GM21737 (cell line): ENCODE measurements at regions not wholly inside any gene's neighbourhood (a gene's known extent, or its start where the extent isn't known, plus 50 kb on each side); places are given as distances from the start of the nearest gene placed in this dataset.
"Not testable (repeated sequence)": the region's sequence is repeated elsewhere in the genome, so short reads cannot be mapped to it uniquely, and the experiment has no call there.

ENCODE experiments used
- ATAC-seq: cut with Tn5 transposase; IDR thresholded peaks from one replicate; pipeline ENCODE4 v1.9.1; 2021; ENCODE audit warnings: mild to moderate bottlenecking, moderate library complexity; ENCODE audit not compliant: unreplicated experiment

DNA sequence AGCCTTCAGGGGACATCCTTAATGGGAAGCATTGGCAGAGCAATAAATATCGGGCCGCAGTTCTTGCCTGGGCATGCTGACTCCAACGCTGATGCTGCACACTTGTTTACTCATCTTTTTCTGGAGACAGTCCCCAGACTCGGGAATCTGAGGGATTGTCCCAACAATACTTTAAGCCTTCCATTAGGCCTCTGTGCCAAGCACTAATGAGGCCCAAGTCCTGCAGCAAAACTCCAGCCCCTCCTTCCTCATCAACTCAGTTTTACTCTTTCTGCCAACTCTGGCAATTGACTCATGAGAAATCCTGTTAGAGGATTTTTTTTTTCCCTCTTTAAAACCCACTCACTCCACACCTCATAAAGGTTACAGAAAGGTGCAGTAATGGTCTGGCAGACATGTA is 233.4 kb upstream of the PELI2 start:
- ATAC-seq: no peak

DNA sequence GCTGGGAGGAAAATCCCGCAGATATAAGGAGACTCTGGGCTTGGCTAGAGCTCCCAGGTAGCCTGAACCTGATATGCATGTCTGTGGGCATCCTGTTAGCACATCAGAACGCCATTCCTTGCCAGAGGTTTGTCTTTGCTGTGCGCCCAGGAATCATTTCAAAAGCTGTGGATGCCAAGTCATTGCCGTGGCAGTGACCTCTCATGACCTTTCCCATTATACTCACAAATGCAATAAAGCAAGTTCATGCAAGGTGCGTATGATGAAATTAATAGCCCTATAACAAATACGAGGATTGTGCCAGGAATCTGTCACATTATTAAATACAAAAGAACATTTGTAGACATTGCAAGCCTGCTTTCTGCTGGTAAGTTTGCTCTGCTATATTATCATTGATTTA is 229.1 kb upstream of the PELI2 start:
- ATAC-seq: no peak

DNA sequence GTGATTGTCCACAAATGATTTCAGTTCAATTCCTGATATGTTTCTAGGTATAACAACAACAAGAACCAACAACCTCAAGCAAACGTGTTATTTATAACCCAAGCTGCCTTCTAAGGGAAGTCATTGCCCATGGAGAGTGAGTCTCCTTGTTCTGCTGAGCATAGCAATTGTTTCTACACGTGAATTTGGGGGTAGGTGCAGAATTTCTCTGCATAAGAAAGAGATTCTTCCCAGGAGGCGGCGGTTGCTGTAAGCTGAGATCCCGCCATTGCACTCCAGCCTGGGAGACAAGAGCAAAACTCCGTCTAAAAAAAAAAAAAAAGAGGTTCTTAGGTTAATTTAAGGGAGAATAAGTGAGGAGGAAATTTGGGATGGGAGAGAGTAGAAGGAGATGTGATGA is 226.5 kb upstream of the PELI2 start:
- no peak for ATAC-seq

DNA sequence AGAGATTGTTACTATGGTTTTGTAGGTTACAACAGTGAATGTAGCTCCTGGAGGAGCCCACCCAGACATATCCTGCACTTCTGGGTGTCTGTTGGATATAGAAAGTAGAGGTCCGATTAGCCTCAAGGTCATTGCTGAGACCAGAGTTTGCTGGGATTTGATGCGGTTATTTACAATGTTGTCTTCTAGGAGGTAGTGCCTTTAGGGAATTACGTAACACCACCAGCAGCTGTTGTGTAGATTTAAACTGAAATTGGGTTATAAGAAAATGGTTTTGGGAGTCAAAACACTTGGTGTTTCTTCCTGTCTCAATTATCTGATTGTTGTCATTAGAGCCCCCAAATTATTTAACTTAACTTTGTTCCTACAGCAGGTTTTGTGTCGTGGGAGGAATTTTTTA is 225.3 kb upstream of the PELI2 start:
- no peak for ATAC-seq

DNA sequence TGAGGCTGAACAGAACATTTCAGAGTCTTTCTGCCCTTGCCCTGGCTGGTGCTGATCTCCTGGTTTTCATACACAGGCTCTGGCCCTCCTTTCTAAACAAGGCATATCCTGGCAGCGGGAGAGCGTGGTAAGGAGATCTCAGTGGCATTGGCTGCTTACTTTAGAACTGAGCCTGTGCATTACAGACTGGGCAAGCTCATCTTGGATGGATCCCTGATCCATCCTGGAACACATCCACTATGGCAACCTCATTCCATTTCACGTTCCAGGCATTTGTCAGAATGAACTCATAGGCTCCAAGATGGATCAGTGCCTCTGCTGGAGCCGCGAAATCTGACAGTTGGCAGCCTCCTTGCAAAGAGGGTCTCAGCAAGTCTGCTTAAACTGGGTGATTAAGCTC is 224.5 kb upstream of the PELI2 start:
- no peak for ATAC-seq

DNA sequence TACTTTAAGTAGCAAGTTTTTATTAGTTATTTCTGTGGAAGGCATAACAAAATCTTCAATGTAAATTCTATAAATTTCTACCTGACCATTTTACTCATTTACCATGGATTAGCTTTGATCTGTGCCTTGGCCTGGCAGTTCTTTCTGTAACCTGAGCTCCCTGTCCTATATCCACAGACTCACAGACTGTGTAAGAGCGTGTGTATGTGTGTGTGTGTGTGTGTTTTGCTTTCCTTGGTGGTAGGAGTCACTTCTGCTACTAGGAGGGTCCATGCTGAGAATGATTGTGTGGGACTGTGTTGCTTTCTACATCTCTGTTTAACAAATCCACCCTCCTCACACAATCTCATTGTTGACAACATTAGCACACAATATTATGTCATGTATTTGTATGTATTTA is 221.2 kb upstream of the PELI2 start:
- ATAC-seq: no peak

DNA sequence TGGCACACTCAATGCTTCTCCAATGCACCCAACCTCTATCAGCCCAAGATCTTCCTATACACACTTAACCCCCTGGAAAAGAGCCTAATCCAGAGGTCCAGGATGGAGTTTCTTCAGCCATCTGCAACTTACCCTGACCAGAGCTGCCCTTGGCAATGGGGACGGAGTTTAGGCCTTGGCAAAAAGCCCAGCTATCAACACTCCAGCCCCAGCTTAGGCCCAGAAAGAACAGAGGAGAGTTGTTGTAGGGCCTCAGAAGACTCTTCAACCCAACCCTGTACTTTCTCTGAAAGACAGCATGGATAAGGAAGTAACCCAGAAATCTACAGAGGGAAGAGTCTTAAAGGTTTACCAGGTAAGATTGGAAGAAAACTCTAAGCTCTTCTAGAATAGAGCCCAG is 219.3 kb upstream of the PELI2 start:
- no peak for ATAC-seq

DNA sequence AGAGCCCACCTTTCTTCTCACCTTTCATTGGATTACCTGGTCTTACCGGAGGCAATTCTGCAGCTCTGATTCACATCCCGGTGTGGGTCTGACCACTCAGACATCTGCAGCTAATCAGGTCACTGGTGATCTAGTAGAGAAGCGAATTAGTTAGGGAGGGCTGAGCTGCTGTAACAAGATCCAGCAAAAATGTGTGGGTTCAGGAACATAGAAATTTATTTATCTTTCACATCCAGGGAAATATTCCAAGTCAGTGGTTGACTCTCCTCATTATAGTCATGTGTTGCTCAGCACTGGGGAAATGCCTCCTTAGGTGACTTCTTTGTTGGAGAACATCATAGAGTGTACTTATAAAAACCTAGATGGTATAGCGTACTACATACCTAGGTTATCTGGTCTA is 218.7 kb upstream of the PELI2 start:
- no peak for ATAC-seq

DNA sequence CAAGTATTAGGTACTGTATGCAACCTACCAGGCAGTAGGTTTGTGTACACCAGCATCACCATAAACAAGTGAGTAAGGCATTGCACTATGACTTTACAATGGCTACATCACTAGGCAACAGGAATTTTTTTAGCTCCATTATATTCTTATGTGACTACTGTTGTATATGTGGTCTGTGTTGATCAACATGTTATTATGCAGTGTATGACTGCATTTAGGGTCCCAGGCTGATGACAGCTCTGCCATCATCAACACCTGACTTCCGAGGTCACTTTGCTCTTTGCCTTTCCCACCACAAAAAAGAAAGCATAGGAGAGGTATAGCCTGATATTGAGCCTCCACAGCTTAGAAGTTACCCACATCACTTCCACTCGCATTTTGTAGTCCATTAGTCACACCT is 217.5 kb upstream of the PELI2 start:
- ATAC-seq: no peak

DNA sequence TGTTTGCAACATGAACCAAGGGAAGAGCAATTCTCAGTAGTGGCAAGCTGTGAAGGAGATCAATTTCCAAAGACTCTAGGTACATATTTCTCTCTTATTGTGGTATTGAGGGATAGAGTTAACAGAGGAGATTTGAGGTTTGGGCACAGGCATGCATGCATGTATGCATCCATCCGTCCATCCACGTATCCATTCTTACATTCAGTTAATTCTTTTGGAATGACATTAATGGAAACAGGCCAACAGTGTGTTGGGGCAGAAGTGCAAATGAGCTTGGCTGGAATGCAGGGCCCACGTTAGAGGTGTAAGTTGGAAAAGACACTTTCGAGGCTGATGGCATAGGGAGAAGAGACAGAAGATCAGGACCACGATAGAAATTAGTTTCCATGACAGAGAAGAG is 216.9 kb upstream of the PELI2 start:
- ATAC-seq: no peak

DNA sequence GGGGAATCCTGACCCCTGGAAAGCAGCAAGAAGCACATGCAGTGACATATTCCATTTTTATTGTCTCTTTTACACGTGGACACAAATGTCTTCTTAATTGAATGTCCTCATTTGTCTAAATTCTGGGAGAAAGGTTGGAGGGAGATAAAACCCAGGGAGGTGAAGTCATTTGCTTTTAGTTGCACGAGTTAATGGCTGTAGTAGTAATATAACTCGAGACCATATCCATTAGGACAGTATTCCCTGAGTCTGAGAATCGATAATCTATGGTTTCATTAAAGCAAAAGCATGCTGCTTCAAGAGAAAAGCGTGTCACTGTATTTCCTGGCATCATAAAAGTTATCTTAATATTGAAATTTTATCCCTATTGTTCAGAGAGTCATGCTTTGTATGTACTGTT is 216.0 kb upstream of the PELI2 start:
- no peak for ATAC-seq

DNA sequence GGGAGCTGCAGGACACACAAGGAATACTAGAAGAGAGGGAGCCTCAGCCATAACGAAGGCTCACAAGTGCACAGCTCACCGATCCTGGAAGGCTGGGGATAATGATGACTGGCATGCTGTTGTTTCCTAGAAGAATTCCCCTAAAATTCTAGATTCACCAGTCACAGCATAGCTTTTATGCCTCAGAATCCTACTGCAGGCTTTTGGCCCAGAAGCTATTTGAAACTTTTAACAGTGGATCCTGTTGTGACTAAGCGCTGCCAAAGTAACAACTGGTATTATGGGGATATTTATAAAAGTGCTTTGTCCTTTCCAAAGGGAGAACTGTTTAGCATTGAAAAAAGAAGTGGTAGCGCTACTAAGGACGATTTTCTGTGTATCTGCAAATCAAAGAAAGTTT is 214.1 kb upstream of the PELI2 start:
- ATAC-seq: no peak

DNA sequence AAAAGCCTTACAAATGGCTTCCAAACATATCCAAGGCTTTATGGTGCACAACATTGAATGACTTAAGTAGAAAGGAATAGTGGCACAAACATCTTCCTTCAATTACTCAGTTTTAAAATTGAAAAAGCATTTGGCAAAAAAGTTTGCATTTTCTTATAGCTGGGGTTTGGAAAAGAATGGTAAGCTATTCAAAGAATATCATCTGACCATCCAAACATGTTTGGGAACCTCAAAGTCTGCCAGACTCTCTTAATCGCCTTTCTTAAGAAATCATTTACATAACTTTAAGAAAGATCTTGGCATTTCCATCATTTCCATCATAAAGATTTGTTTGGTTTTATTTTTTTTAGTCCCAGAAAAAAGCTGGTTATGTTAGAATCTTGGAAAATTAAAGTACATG is 210.1 kb upstream of the PELI2 start:
- ATAC-seq: no peak

DNA sequence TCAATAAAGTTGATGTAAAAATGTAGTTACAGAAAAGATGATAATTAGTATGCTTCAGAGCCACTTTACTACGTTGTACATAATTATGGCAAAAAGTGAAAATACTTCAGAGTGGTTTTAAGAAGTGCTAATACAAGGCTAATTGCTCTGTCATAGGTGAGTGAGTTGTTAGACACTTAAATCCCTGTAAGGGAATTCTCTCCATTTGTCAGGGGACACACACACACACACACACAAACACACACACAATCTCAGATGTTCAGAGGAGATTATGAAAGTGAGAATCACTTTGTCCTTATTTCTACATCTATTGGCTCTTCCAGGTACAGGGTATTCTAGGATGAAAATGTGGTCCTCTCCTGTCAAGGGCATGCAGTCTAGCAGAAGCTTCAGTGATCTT is 208.3 kb upstream of the PELI2 start:
- ATAC-seq: no peak

DNA sequence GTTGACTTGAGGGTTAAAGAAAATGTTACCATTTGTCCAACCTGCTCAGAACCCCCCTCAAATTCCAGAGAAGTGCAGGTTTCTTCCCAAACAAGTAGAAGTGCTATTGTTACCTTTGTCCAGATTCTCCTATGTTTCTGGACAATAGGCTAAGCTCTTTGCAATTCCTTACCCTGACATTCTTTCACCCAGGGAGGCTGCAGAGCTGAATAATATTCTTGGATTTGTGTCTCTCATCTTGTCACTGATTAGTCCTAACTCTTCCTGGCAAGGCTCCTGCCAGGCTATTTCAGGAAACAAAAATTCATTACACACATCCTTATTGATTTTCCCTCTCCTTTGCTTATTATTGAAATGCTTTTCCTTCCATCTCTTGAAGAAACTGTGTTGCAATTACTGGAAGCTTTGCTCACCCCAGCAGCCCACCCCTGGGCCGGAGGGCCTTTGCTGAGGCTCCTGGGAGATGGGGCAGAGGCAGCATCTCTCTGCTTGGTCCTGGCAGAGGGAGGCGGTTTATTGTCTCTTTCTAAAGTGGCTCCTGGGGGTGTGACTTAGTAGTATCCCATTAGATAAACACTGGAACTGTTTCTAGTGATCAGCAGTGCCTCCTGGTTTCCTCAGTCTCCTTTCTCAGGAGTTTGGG is 207.5 kb upstream of the PELI2 start:
- ATAC-seq: no peak

DNA sequence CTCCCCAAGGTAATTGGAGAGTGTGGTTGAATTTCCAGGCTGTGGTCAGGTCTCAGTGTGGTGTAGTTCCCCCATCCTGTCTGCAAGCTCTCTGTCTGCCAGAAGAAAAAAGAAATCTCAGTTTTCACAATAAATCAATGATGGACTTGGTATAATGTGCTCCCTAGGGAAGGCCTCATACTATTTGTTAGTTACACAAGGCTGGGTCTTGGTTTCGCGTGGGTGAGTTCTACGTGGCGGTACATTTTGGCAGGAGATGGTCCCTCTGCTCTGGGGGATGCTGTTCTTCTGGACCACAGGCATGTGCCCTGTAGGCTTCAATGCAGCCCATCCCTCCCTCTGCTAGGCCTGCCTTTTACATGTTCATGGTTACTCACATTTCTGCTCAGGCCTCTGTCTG is 206.4 kb upstream of the PELI2 start:
- no peak for ATAC-seq

DNA sequence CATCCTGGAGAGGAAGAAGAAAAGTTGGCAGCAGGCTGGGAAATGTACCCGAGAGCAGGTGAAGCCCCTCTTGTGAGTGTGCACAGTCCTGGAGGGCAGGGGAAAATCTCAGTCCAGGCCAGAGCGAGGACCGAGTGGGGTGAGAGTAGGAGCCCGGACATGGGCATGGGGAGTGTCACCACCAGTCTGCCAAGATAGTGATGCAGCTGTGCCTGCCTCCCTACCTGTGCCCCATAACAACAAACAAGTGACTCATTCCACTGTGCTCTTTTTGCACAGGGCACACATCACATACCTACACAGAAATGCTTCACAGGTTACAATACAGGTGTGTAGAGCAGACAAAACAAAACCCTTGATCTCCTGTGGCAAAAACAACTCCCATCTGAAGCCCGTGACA is 205.9 kb upstream of the PELI2 start:
- ATAC-seq: no peak

DNA sequence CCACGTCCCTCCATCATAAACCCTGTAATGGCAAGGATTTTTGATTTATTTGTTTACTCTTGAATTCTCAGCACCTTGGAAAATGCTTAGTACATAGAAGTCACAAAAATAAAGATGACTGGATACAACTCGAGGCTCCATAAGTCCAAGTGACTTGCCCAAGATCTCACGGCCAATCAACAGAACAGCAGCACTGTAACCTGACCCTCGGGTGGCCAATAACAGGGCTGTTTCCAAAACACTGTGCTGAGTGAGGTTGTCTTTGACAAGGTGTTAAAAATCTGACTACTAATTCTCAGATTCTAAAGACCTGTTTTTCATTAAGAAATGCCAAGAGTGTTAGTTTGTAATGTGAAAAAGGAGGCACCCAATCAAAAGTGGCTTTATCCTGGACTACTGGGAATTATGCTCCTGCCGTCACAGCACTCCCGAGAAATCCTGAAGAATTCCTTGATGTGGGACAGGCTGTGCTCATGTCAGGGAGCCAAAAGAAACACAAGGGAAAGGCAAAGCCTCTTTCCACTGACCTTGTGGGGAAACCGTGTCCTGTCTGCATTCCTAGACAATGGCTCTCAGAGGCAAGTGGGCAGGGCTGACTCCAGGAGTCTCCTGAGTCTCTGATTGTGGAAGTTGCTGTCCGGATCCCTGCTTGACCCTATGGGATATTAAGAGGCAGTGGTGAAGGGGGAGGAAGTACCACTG is 204.7 kb upstream of the PELI2 start:
- ATAC-seq: no peak

DNA sequence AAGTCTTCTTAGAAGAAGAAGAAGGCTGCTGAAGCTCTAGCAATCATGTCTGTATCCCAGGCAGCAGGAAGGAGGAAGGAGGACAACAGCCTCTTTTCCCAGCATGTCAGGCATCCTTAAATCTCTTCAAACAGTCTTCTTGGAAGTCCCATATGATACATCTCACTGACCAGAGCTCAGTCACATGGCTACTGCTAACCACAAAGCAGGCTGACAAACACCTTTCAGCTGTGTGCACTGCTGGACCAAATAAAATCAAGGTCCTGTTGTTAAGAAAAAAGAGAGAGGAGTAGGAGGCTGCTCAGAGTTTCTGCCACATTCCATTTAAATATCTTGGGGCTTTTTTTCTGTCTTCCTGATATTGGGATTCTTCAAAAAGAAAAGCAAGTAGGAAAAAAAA is 203.4 kb upstream of the PELI2 start:
- no peak for ATAC-seq

DNA sequence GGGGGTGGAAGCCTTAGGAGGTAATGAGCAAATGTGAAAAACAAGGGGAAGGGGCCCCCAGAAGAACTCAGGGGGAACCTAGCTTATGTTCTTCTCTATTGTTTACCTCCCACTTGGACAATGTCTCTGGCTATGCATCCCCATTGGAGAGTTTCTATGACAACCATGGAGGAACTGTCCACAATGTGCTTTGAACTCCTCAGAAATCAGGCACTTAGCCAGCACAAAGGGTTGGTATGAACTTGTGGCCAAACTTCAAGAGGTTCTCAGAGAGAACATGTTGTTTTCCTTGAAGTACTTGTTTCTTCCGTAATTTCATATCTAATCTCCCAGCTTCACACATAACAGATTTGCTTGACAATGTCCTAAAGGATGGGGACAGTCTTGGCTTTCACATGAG is 202.8 kb upstream of the PELI2 start:
- no peak for ATAC-seq

DNA sequence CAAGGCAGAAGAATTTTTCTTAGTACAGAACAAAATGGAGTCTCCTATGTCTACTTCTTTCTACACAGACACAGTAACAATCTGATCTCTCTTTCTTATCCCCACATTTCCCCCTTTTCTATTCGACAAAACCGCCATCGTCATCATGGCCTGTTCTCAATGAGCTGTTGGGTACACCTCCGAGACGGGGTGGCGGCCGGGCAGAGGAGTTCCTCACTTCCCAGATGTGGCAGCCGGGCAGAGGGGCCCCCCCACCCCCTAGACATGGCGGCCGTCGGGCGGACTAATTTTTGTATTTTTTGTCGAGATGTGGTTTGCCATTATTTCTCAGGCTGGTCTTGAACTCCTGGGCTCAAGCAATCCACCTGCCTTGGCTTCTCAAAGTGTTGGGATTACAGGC is 198.4 kb upstream of the PELI2 start:
- not testable (repeated sequence) for ATAC-seq

DNA sequence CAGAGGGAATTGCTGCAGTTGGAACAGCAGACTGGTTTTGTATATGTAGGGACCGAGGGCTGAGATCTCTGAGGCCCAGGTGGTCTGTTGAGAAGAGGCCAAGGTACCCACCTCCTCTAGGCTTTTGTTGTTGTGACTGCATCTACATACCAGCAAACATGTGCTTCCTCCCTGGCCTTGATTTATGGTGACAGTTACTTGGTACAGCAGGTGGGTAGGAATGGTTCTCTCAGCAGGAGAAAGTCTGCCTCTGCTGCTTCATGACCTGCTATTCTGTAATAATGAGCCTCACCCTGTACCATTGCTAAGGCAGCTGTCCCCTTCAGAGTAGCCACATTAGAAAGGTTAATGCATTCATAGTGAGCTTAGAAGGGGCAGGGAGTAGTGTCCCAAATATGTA is 196.7 kb upstream of the PELI2 start:
- no peak for ATAC-seq

DNA sequence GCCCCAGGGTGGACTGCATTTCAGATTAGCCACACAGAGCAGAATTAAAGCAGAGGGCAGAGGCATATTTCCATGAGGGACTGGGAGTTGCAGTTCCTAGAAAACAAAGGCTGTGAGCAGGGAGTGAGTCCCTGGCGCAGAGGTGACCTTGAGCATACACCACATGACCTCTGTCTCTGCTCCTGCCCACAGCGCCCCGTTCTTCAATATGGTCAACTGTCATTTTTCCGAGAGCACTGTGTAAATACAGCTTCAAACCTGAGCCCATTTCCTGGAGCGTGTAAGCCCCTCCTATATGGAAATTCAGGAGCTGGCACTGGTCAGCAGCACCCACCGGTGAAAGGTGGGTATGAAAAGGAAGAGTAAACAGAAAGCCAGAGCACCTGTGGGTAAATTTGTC is 192.2 kb upstream of the PELI2 start:
- ATAC-seq: no peak
